ENCODE measurements at regions not wholly inside any gene's neighbourhood (a gene's known extent, or its start where the extent isn't known, plus 50 kb on each side); places are given as distances from the start of the nearest gene placed in this dataset.

- TF ChIP-seq POLR2A (IDR thresholded peaks at IDR 0.05) = no peak
- TF ChIP-seq CTCF (IDR thresholded peaks at IDR 0.05) = no peak
These were observed 351.5 kb upstream of the CHD6 start for GRCh38 chr20:41969656-41970055.

All from heart left ventricle (tissue), 13 donors.